ENCODE measurements at regions not wholly inside any gene's neighbourhood (a gene's known extent, or its start where the extent isn't known, plus 50 kb on each side); places are given as distances from the start of the nearest gene placed in this dataset.

DNA sequence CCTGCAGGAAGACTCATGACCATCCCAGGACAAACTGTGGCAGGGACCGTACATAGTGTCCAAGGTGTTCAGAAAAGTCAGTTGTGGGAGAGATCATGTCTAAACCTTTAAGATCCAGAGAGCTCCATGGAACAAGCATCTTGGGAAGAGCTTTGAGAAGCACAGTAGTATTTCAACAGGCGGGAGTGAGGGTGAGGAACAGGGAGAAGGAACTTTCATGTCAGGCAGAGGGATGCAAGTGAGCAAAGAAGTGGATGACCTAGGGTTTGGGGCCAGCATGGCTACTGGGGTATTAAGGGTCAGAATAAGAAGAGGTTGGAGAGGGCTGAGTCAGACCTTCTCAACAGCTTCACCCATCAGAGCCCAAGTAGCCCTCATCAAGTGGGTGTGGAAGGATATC, 147.9 kb upstream of the ETV3 start:
- Histone ChIP-seq H3K9me3 (ENCODE audit: control insufficient read depth, insufficient read depth, low read depth, low read length) (no peaks in the 10 kb centered on the region), H3K27ac (ENCODE audit: low read length) (no peak overlapping the region), H3K4me1 (ENCODE audit: control insufficient read depth, insufficient read depth, low read length) (no peaks in the 10 kb centered on the region), H3K36me3 (ENCODE audit: control insufficient read depth, insufficient read depth, low read length) (no peaks in the 10 kb centered on the region), H3K27me3 (ENCODE audit: control insufficient read depth, insufficient read depth, low read length) (peaks cover 3% of the 10 kb centered on the region; the same call in 1 of the 2 replicates), H3K4me3 (ENCODE audit: low read depth in 2 of 2, low read length in 2 of 2) (no peak overlapping the region)
- no peak for DNase-seq (ENCODE audit: low read depth, low spot score)
- no TSS peak for BruUV-seq (replicated peaks)
- intact Hi-C loops (cut with micrococcal nuclease; ENCODE audit: unreplicated experiment) (no loop called here), in situ Hi-C loops (cut with HindIII; ENCODE audit: low pct_unique_long_range_greater_than_20kb, low sequenced_read_pairs) (no loop called here)
- TF ChIP-seq SIN3A (IDR thresholded peaks at IDR 0.05; ENCODE audit: borderline replicate concordance, insufficient read depth, low read depth, low read length) (no peak), TCF7L2 (IDR thresholded peaks at IDR 0.05; ENCODE audit: low read depth, low read length) (no peak), POLR2AphosphoS5 (IDR thresholded peaks at IDR 0.05; ENCODE audit: low read depth, low read length) (no peak)
- TF ChIP-seq, protein P1, sequence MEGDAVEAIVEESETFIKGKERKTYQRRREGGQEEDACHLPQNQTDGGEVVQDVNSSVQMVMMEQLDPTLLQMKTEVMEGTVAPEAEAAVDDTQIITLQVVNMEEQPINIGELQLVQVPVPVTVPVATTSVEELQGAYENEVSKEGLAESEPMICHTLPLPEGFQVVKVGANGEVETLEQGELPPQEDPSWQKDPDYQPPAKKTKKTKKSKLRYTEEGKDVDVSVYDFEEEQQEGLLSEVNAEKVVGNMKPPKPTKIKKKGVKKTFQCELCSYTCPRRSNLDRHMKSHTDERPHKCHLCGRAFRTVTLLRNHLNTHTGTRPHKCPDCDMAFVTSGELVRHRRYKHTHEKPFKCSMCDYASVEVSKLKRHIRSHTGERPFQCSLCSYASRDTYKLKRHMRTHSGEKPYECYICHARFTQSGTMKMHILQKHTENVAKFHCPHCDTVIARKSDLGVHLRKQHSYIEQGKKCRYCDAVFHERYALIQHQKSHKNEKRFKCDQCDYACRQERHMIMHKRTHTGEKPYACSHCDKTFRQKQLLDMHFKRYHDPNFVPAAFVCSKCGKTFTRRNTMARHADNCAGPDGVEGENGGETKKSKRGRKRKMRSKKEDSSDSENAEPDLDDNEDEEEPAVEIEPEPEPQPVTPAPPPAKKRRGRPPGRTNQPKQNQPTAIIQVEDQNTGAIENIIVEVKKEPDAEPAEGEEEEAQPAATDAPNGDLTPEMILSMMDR (IDR thresholded peaks at IDR 0.05), result no peak
- TF ChIP-seq, protein P2, sequence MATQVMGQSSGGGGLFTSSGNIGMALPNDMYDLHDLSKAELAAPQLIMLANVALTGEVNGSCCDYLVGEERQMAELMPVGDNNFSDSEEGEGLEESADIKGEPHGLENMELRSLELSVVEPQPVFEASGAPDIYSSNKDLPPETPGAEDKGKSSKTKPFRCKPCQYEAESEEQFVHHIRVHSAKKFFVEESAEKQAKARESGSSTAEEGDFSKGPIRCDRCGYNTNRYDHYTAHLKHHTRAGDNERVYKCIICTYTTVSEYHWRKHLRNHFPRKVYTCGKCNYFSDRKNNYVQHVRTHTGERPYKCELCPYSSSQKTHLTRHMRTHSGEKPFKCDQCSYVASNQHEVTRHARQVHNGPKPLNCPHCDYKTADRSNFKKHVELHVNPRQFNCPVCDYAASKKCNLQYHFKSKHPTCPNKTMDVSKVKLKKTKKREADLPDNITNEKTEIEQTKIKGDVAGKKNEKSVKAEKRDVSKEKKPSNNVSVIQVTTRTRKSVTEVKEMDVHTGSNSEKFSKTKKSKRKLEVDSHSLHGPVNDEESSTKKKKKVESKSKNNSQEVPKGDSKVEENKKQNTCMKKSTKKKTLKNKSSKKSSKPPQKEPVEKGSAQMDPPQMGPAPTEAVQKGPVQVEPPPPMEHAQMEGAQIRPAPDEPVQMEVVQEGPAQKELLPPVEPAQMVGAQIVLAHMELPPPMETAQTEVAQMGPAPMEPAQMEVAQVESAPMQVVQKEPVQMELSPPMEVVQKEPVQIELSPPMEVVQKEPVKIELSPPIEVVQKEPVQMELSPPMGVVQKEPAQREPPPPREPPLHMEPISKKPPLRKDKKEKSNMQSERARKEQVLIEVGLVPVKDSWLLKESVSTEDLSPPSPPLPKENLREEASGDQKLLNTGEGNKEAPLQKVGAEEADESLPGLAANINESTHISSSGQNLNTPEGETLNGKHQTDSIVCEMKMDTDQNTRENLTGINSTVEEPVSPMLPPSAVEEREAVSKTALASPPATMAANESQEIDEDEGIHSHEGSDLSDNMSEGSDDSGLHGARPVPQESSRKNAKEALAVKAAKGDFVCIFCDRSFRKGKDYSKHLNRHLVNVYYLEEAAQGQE (IDR thresholded peaks at IDR 0.05; ENCODE audit: insufficient read depth in 1 of 2, low read depth in 2 of 2, low read length in 1 of 2), result no peak
- POLR2A ChIA-PET, result no interaction called here
- ATAC-seq, result no peak
- CTCF ChIA-PET, result no interaction called here

GRCh38 chr1:157284451-157284850, 146.3 kb upstream of the ETV3 start:
- intact Hi-C loops (cut with micrococcal nuclease; ENCODE audit: unreplicated experiment), result no loop called here
- ChIA-PET POLR2A (no interaction called here), CTCF (no interaction called here)
- Histone ChIP-seq H3K27ac (ENCODE audit: low read length) (no peak overlapping the region), H3K27me3 (ENCODE audit: control insufficient read depth, insufficient read depth, low read length) (peaks cover 6% of the 10 kb centered on the region), H3K9me3 (ENCODE audit: control insufficient read depth, insufficient read depth, low read depth, low read length) (no peaks in the 10 kb centered on the region), H3K36me3 (ENCODE audit: control insufficient read depth, insufficient read depth, low read length) (no peaks in the 10 kb centered on the region), H3K4me3 (ENCODE audit: low read depth in 2 of 2, low read length in 2 of 2) (no peak overlapping the region), H3K4me1 (ENCODE audit: control insufficient read depth, insufficient read depth, low read length) (no peaks in the 10 kb centered on the region)
- no peak for ATAC-seq
- in situ Hi-C loops (cut with HindIII; ENCODE audit: low pct_unique_long_range_greater_than_20kb, low sequenced_read_pairs), result no loop called here
- DNase-seq (ENCODE audit: low read depth, low spot score), result no peak
- no TSS peak for BruUV-seq (replicated peaks)
- TF ChIP-seq, protein P2 (IDR thresholded peaks at IDR 0.05; ENCODE audit: insufficient read depth in 1 of 2, low read depth in 2 of 2, low read length in 1 of 2), result no peak
- TF ChIP-seq SIN3A (IDR thresholded peaks at IDR 0.05; ENCODE audit: borderline replicate concordance, insufficient read depth, low read depth, low read length) (no peak), TCF7L2 (IDR thresholded peaks at IDR 0.05; ENCODE audit: low read depth, low read length) (no peak), POLR2AphosphoS5 (IDR thresholded peaks at IDR 0.05; ENCODE audit: low read depth, low read length) (no peak)
- TF ChIP-seq, protein P1 (IDR thresholded peaks at IDR 0.05), result no peak
